WTC11 (cell line): ENCODE measurements at regions not wholly inside any gene's neighbourhood (a gene's known extent, or its start where the extent isn't known, plus 50 kb on each side); places are given as distances from the start of the nearest gene placed in this dataset.

Source experiments
- ATAC-seq: fragments of 200-7000 bp; cut with Tn5 transposase; 2 replicates; pipeline ENCODE4 v1.10.0; 2021; ENCODE audit warnings: mild to moderate bottlenecking, moderate library complexity
- CTCF ChIA-PET: fragments of 300-600 bp; sonication (Branson Sonifier 250); formaldehyde crosslinking; loops from one replicate; lab custom pipeline; 2021; ENCODE audit warnings: antibody characterized with exemption; lab: Charles Lee
- POLR2A ChIA-PET: fragments of 350-600 bp; sonication (Branson Sonifier 250); formaldehyde crosslinking; loops from one replicate; lab custom pipeline; 2021; ENCODE audit warnings: antibody characterized with exemption; lab: Charles Lee
- DNase-seq: peaks from one replicate; pipeline ENCODE4 v3.0.0; 2021; ENCODE audit warnings: low spot score
- H3K27ac Mint-ChIP-seq: 2 replicates; pipeline ENCODE4 v1.8.0; 2021; ENCODE audit warnings: mixed read lengths
- H3K27me3 Mint-ChIP-seq: 2 replicates; pipeline ENCODE4 v1.8.0; 2021; ENCODE audit warnings: low read depth, mild to moderate bottlenecking, moderate library complexity, mixed read lengths
- H3K36me3 Mint-ChIP-seq: 2 replicates; pipeline ENCODE4 v1.8.0; 2021; ENCODE audit warnings: mixed read lengths
- H3K4me1 Mint-ChIP-seq: 2 replicates; pipeline ENCODE4 v1.8.0; 2022; ENCODE audit warnings: mixed read lengths
- H3K4me3 Mint-ChIP-seq: 2 replicates; pipeline ENCODE4 v1.8.0; 2021; ENCODE audit warnings: mild to moderate bottlenecking, moderate library complexity, mixed read lengths
- H3K9me3 Mint-ChIP-seq: 2 replicates; pipeline ENCODE4 v1.8.0; 2021; ENCODE audit warnings: mixed read lengths
- ATF1 ChIP-seq: sonication (generic); formaldehyde crosslinking; IDR thresholded peaks from 2 replicates; pipeline ENCODE4 v1.8.1; 2023; ENCODE audit warnings: mild to moderate bottlenecking, moderate library complexity, missing genetic modification reagents
- ATF2 ChIP-seq: sonication (generic); formaldehyde crosslinking; IDR thresholded peaks from 2 replicates; pipeline ENCODE4 v1.8.1; 2022; ENCODE audit warnings: low read depth, missing genetic modification reagents, borderline replicate concordance
- ATF6 ChIP-seq: sonication (generic); formaldehyde crosslinking; IDR thresholded peaks from 2 replicates; pipeline ENCODE4 v1.8.1; 2023; ENCODE audit warnings: mild to moderate bottlenecking, missing genetic modification reagents
- CDX4 ChIP-seq: fragments of 250-450 bp; sonication (Bioruptor Pico); IDR thresholded peaks from 2 replicates; pipeline ENCODE4 v1.9.0; 2021; ENCODE audit warnings: moderate library complexity, mild to moderate bottlenecking, inconsistent platforms, borderline replicate concordance
- EMX1 ChIP-seq: fragments of 250-450 bp; sonication (Bioruptor Pico); IDR thresholded peaks from 2 replicates; pipeline ENCODE4 v1.8.0; 2021; ENCODE audit warnings: mild to moderate bottlenecking
- ETV6 ChIP-seq: sonication (generic); formaldehyde crosslinking; IDR thresholded peaks from 2 replicates; pipeline ENCODE4 v1.8.1; 2022; ENCODE audit warnings: mild to moderate bottlenecking, missing genetic modification reagents
- GRHL2 ChIP-seq: fragments of 250-450 bp; sonication (Bioruptor Pico); IDR thresholded peaks from 2 replicates; pipeline ENCODE4 v1.8.0; 2022; ENCODE audit warnings: mild to moderate bottlenecking, moderate library complexity; ENCODE audit not compliant: insufficient replicate concordance, severe bottlenecking
- GTF2I ChIP-seq: fragments of 250-450 bp; sonication (Bioruptor Pico); conservative IDR thresholded peaks from 2 replicates; pipeline ENCODE4 v1.4.0; 2021; ENCODE audit warnings: mild to moderate bottlenecking
- JUN ChIP-seq: sonication (generic); formaldehyde crosslinking; IDR thresholded peaks from 2 replicates; pipeline ENCODE4 v1.8.0; 2023; ENCODE audit warnings: mild to moderate bottlenecking, missing genetic modification reagents
- KAT7 ChIP-seq: sonication (generic); formaldehyde crosslinking; IDR thresholded peaks from 2 replicates; pipeline ENCODE4 v1.8.1; 2023; ENCODE audit warnings: missing genetic modification reagents, mild to moderate bottlenecking, borderline replicate concordance
- MAX ChIP-seq: sonication (generic); formaldehyde crosslinking; IDR thresholded peaks from 2 replicates; pipeline ENCODE4 v1.8.0; 2022; ENCODE audit warnings: mild to moderate bottlenecking, missing genetic modification reagents
- NFATC4 ChIP-seq: fragments of 250-450 bp; sonication (Bioruptor Pico); IDR thresholded peaks from 2 replicates; pipeline ENCODE4 v1.9.0; 2021; ENCODE audit warnings: mild to moderate bottlenecking
- PREB ChIP-seq: sonication (generic); formaldehyde crosslinking; IDR thresholded peaks from 2 replicates; pipeline ENCODE4 v1.8.1; 2022; ENCODE audit warnings: mild to moderate bottlenecking, missing genetic modification reagents, moderate library complexity, borderline replicate concordance
- PRRX2 ChIP-seq: fragments of 250-450 bp; sonication (Bioruptor Pico); IDR thresholded peaks from 2 replicates; pipeline ENCODE4 v1.8.0; 2021; ENCODE audit warnings: mild to moderate bottlenecking
- SMAD4 ChIP-seq: sonication (generic); formaldehyde crosslinking; IDR thresholded peaks from 2 replicates; pipeline ENCODE4 v1.8.0; 2022; ENCODE audit warnings: mild to moderate bottlenecking, missing genetic modification reagents
- TEAD4 ChIP-seq: sonication (generic); formaldehyde crosslinking; IDR thresholded peaks from 2 replicates; pipeline ENCODE4 v1.8.0; 2022; ENCODE audit warnings: mild to moderate bottlenecking, missing genetic modification reagents
- USF2 ChIP-seq: sonication (generic); formaldehyde crosslinking; IDR thresholded peaks from 2 replicates; pipeline ENCODE4 v1.8.1; 2023; ENCODE audit warnings: mild to moderate bottlenecking, missing genetic modification reagents, moderate library complexity
- ZBTB43 ChIP-seq: sonication (generic); formaldehyde crosslinking; IDR thresholded peaks from 2 replicates; pipeline ENCODE4 v1.8.1; 2023; ENCODE audit warnings: mild to moderate bottlenecking, missing genetic modification reagents
- ZNF232 ChIP-seq: sonication (generic); formaldehyde crosslinking; IDR thresholded peaks from 2 replicates; pipeline ENCODE4 v1.8.0; 2022; ENCODE audit warnings: mild to moderate bottlenecking, missing genetic modification reagents
- ZNF396 ChIP-seq: fragments of 250-450 bp; sonication (Bioruptor Pico); IDR thresholded peaks from 2 replicates; pipeline ENCODE4 v1.8.0; 2021; ENCODE audit warnings: mild to moderate bottlenecking, moderate library complexity, borderline replicate concordance
- ZNF532 ChIP-seq: fragments of 250-450 bp; sonication (Bioruptor Pico); IDR thresholded peaks from 2 replicates; pipeline ENCODE4 v1.9.0; 2021; ENCODE audit warnings: mild to moderate bottlenecking, borderline replicate concordance
- ZSCAN18 ChIP-seq: fragments of 250-450 bp; sonication (Bioruptor Pico); IDR thresholded peaks from 2 replicates; pipeline ENCODE4 v2.1.2; 2022; ENCODE audit warnings: mild to moderate bottlenecking, moderate library complexity

GRCh38 chr9:108671176-108671575 lies 184.6 kb downstream of the ACTL7B start:
- CTCF ChIA-PET = interaction anchor here (0.6 to 1.2 kb wide), 5 partner anchors 135 to 1249 kb away, joined by 3 to 6 read pairs (median 5); no protein-coding TSS in a partner anchor
- TF ChIP-seq ZBTB43 (CRISPR knock-in tag) (no peak), PRRX2 (CRISPR knock-in tag) (no peak), KAT7 (CRISPR knock-in tag) (no peak), ATF2 (CRISPR knock-in tag) (no peak), ZNF396 (CRISPR knock-in tag) (no peak), EMX1 (CRISPR knock-in tag) (no peak), CDX4 (CRISPR knock-in tag) (no peak), TEAD4 (CRISPR knock-in tag) (no peak), ZNF532 (CRISPR knock-in tag) (no peak), ATF6 (CRISPR knock-in tag) (no peak), JUN (CRISPR knock-in tag) (no peak), NFATC4 (no peak), ATF1 (CRISPR knock-in tag) (no peak), SMAD4 (CRISPR knock-in tag) (no peak)
- Mint-ChIP-seq H3K9me3 (0 out of 2 replicates have a peak, but pooled peaks cover 4% of the 10 kb centered on the region), H3K4me3 (no peak overlapping the region), H3K36me3 (no peaks in the 10 kb centered on the region), H3K4me1 (peaks cover 7% of the 10 kb centered on the region), H3K27ac (no peak overlapping the region), H3K27me3 (no peaks in the 10 kb centered on the region)
- POLR2A ChIA-PET = no interaction called here
- peak; percentile 79 for ATAC-seq
- peak; percentile 28 for DNase-seq

GRCh38 chr9:108668938-108669335 lies 186.8 kb downstream of the ACTL7B start:
- no peak overlapping the region for H3K4me3 Mint-ChIP-seq
- H3K27ac Mint-ChIP-seq = no peak overlapping the region
- no peak for ATAC-seq
- H3K4me1 Mint-ChIP-seq = peaks cover 9% of the 10 kb centered on the region
- CTCF ChIA-PET = no interaction called here
- no peak for DNase-seq
- H3K9me3 Mint-ChIP-seq = 0 out of 2 replicates have a peak, but pooled peaks cover 4% of the 10 kb centered on the region
- POLR2A ChIA-PET = no interaction called here
- no peak for TF ChIP-seq GRHL2 (CRISPR knock-in tag)
- TF ChIP-seq ETV6 (CRISPR knock-in tag) = no peak
- no peak for TF ChIP-seq ZSCAN18 (CRISPR knock-in tag)
- no peak for TF ChIP-seq PREB (CRISPR knock-in tag)
- no peak for TF ChIP-seq GTF2I (CRISPR knock-in tag)
- TF ChIP-seq MAX (CRISPR knock-in tag) = no peak
- TF ChIP-seq USF2 (CRISPR knock-in tag) = no peak
- TF ChIP-seq ZNF232 = no peak
- H3K27me3 Mint-ChIP-seq = no peaks in the 10 kb centered on the region; the same call in 1 of the 2 replicates
- H3K36me3 Mint-ChIP-seq = no peaks in the 10 kb centered on the region
